MM.1S (cell line): ENCODE measurements at regions not wholly inside any gene's neighbourhood (a gene's known extent, or its start where the extent isn't known, plus 50 kb on each side); places are given as distances from the start of the nearest gene placed in this dataset.
A peak's percentile ranks its signal among the peaks of the same experiment; 100 is the strongest.

ENCODE experiments used
- DNase-seq: peaks from one replicate; pipeline ENCODE4 v3.0.0-alpha.2; 2015
- H2AFZ ChIP-seq: fragments of 300-600 bp; sonication (generic); 2 replicates; pipeline ENCODE4 v1.6.0; 2016; ENCODE audit warnings: antibody characterized with exemption, low read length
- H3F3A ChIP-seq: fragments of 300-600 bp; sonication (generic); 2 replicates; pipeline ENCODE4 v1.6.1; 2016; ENCODE audit warnings: mild to moderate bottlenecking, antibody characterized with exemption, low read length, moderate library complexity, mixed read lengths; ENCODE audit not compliant: insufficient read depth
- H3K27ac ChIP-seq: fragments of 300-600 bp; sonication (generic); 2 replicates; pipeline ENCODE4 v1.5.1; 2016; ENCODE audit warnings: mild to moderate bottlenecking, low read length
- H3K27me3 ChIP-seq: fragments of 300-600 bp; sonication (generic); replicated peaks from 2 replicates; pipeline ENCODE4 v1.6.0; 2016; ENCODE audit warnings: low read length; ENCODE audit not compliant: insufficient read depth
- H3K36me3 ChIP-seq: fragments of 300-600 bp; sonication (generic); replicated peaks from 2 replicates; pipeline ENCODE4 v1.6.1; 2016; ENCODE audit warnings: mild to moderate bottlenecking, low read length, mixed read lengths; ENCODE audit not compliant: insufficient read depth
- H3K4me1 ChIP-seq: fragments of 300-600 bp; sonication (generic); 2 replicates; pipeline ENCODE4 v1.6.1; 2016; ENCODE audit warnings: low read length, mixed read lengths
- H3K4me2 ChIP-seq: fragments of 300-600 bp; sonication (generic); 2 replicates; pipeline ENCODE4 v1.6.0; 2016; ENCODE audit warnings: low read depth, low read length
- H3K4me3 ChIP-seq: fragments of 300-600 bp; sonication (generic); 2 replicates; pipeline ENCODE4 v1.5.1; 2016; ENCODE audit warnings: low read length, mixed read lengths
- H3K79me2 ChIP-seq: fragments of 300-600 bp; sonication (generic); 2 replicates; pipeline ENCODE4 v1.6.1; 2016; ENCODE audit warnings: mixed run types, low read length, mixed read lengths
- H3K9ac ChIP-seq: fragments of 300-600 bp; sonication (generic); 2 replicates; pipeline ENCODE4 v1.6.1; 2016; ENCODE audit warnings: low read length, mixed read lengths
- H3K9me2 ChIP-seq: fragments of 300-600 bp; sonication (generic); replicated peaks from 2 replicates; pipeline ENCODE4 v1.6.1; 2016; ENCODE audit warnings: mild to moderate bottlenecking, low read length, mixed read lengths; ENCODE audit not compliant: insufficient read depth
- H3K9me3 ChIP-seq: fragments of 300-600 bp; sonication (generic); replicated peaks from 2 replicates; pipeline ENCODE4 v1.6.1; 2016; ENCODE audit warnings: mild to moderate bottlenecking, low read length, mixed read lengths; ENCODE audit not compliant: insufficient read depth
- H4K20me1 ChIP-seq: fragments of 300-600 bp; sonication (generic); 2 replicates; pipeline ENCODE4 v1.6.1; 2016; ENCODE audit warnings: mild to moderate bottlenecking, low read length, moderate library complexity, mixed read lengths; ENCODE audit not compliant: insufficient read depth
- EZH2 ChIP-seq: fragments of 300-600 bp; sonication (generic); optimal IDR thresholded peaks from 2 replicates; pipeline ENCODE3; 2017; ENCODE audit warnings: low read depth, mild to moderate bottlenecking, antibody characterized with exemption, low read length, mixed read lengths
- EZH2phosphoT487 ChIP-seq: fragments of 300-600 bp; sonication (generic); IDR thresholded peaks from 2 replicates; pipeline ENCODE4 v1.6.1; 2018; ENCODE audit warnings: antibody characterized with exemption, low read length
- TF ChIP-seq, protein P1 (sequence below): fragments of 300-600 bp; sonication (generic); IDR thresholded peaks from 2 replicates; pipeline ENCODE4 v1.5.1; 2016; ENCODE audit warnings: antibody characterized with exemption, low read length, mixed read lengths

DNA sequence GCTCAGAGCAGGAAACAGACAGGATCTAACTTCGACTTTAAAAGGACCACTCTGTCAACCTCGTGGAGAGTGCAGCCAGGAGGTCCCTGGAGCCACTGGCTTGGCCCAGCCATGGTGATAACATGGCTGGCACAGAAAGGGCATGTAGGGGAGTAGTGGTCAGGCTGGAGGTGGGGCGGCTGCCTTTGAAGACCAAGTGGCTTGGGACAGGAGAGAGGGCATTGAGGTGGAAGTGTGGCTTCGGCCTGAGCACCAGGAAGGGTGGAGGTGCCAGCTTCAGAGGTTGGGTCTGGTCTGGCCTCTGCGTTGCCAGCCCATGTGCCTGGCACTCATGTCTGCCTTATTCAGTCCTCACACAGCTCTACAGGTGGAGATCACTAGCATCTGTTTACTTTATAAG is 270.0 kb downstream of the NSG2 start:
- H3F3A ChIP-seq = no peaks in the 10 kb centered on the region
- no peak overlapping the region for H3K27ac ChIP-seq
- TF ChIP-seq EZH2phosphoT487 (no peak), EZH2 (no peak)
- TF ChIP-seq, protein P1, sequence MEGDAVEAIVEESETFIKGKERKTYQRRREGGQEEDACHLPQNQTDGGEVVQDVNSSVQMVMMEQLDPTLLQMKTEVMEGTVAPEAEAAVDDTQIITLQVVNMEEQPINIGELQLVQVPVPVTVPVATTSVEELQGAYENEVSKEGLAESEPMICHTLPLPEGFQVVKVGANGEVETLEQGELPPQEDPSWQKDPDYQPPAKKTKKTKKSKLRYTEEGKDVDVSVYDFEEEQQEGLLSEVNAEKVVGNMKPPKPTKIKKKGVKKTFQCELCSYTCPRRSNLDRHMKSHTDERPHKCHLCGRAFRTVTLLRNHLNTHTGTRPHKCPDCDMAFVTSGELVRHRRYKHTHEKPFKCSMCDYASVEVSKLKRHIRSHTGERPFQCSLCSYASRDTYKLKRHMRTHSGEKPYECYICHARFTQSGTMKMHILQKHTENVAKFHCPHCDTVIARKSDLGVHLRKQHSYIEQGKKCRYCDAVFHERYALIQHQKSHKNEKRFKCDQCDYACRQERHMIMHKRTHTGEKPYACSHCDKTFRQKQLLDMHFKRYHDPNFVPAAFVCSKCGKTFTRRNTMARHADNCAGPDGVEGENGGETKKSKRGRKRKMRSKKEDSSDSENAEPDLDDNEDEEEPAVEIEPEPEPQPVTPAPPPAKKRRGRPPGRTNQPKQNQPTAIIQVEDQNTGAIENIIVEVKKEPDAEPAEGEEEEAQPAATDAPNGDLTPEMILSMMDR = no peak
- H3K9me3 ChIP-seq = no peaks in the 10 kb centered on the region
- H3K4me1 ChIP-seq = no peaks in the 10 kb centered on the region; the same call in 1 of the 2 replicates
- H3K79me2 ChIP-seq = no peaks in the 10 kb centered on the region
- no peak for DNase-seq
- no peaks in the 10 kb centered on the region for H4K20me1 ChIP-seq
- H3K9me2 ChIP-seq = no peaks in the 10 kb centered on the region
- H3K9ac ChIP-seq = no peak overlapping the region
- no peaks in the 10 kb centered on the region for H3K27me3 ChIP-seq
- H3K4me2 ChIP-seq = no peak overlapping the region
- no peak overlapping the region for H3K4me3 ChIP-seq
- H2AFZ ChIP-seq = no peak overlapping the region
- no peaks in the 10 kb centered on the region for H3K36me3 ChIP-seq

DNA sequence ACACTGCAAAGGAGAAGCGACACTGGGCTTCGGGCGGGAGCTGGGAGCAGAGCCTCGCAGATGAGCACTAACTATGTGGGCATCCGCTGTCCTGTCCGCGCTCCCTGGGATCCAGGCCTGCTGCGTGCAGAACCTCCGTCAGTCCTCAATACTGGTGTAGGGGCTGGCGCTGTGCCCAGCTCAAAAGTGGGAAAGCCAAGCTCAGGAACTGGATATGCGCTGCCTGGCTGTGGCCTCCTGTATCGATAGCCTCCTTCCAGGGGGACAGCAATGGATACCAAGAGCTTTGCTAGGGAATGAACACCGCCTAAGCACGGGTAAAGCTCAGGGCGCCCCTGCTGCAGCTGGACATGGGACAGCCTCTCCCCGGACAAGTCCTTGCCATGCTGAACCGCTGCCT is 270.4 kb downstream of the NSG2 start:
- DNase-seq = no peak
- H3K9ac ChIP-seq = no peak overlapping the region
- H3K27me3 ChIP-seq = no peaks in the 10 kb centered on the region
- H3K4me2 ChIP-seq = no peak overlapping the region
- no peaks in the 10 kb centered on the region for H3K79me2 ChIP-seq
- H3F3A ChIP-seq = no peaks in the 10 kb centered on the region
- H2AFZ ChIP-seq = no peak overlapping the region
- no peaks in the 10 kb centered on the region for H4K20me1 ChIP-seq
- H3K9me2 ChIP-seq = no peaks in the 10 kb centered on the region
- no peaks in the 10 kb centered on the region for H3K36me3 ChIP-seq
- H3K4me1 ChIP-seq = no peaks in the 10 kb centered on the region; the same call in 1 of the 2 replicates
- H3K4me3 ChIP-seq = no peak overlapping the region
- no peak overlapping the region for H3K27ac ChIP-seq
- H3K9me3 ChIP-seq = no peaks in the 10 kb centered on the region
- no peak for TF ChIP-seq EZH2phosphoT487
- TF ChIP-seq, protein P1 = no peak
- no peak for TF ChIP-seq EZH2

DNA sequence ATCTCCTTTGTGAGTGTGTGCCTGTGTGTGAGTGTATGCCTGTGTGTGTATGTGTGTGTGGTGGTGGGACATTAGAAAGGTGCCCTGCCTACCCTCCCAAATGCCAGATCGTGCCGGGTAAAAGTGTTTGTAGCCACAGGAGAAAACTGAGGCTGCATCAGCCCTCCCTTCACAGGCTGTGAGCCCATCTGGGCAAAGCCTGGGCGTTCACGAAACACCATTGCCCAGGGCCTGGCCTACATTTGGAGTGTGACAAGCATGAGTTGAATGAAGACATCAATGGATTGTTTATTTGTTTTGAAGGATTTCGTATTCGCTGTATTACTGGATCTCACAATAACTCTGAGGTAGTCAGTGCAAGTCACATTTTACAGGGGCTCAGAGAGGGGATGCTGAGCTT is 270.8 kb downstream of the NSG2 start:
- Histone ChIP-seq H3K27me3 (no peaks in the 10 kb centered on the region), H3K4me2 (no peak overlapping the region), H3K9ac (no peak overlapping the region), H3F3A (no peaks in the 10 kb centered on the region), H2AFZ (no peak overlapping the region), H3K36me3 (no peaks in the 10 kb centered on the region), H4K20me1 (no peaks in the 10 kb centered on the region), H3K4me3 (no peak overlapping the region), H3K27ac (no peak overlapping the region), H3K79me2 (no peaks in the 10 kb centered on the region), H3K9me3 (no peaks in the 10 kb centered on the region), H3K4me1 (peaks cover under 1% of the 10 kb centered on the region; the same call in 1 of the 2 replicates), H3K9me2 (no peaks in the 10 kb centered on the region)
- no peak for TF ChIP-seq EZH2
- no peak for DNase-seq

DNA sequence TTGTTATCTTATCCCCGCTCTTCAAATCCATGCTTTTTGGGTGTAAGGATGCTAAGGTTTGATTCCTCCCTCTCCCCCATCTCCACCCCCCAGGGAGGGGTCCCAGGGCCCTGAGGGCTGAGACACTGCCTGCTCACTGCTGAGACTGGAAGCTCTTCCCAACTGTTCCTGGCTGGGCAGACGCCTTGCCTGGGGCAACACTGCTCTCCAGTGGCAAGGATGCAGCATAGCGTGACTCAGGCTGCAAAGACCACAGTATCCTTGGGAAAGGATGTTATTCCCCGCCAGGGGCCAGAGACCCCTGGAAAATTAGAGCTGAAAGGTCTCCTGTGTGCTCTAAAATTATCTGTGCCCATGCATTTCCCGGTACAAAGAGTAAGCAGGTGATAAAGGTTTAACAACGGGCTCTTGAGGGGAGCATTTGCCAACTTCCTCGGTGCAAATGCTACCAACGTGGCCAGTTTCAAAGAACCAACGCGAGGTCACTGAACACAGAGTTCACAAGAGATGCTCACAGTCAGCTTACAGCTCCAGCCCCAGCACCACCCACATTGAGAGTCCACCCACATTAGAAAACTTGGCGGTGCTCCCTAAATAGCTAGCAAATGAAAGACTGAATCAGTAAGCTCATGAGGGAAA is 271.9 kb downstream of the NSG2 start:
- H3K9ac ChIP-seq = no peak overlapping the region
- no peaks in the 10 kb centered on the region for H3F3A ChIP-seq
- H3K4me2 ChIP-seq = no peak overlapping the region
- DNase-seq = peak; percentile 44
- no peaks in the 10 kb centered on the region for H3K9me3 ChIP-seq
- no peak overlapping the region for H3K4me3 ChIP-seq
- H4K20me1 ChIP-seq = no peaks in the 10 kb centered on the region
- TF ChIP-seq, protein P1 = peak; percentile 97
- TF ChIP-seq EZH2 = no peak
- no peaks in the 10 kb centered on the region for H3K9me2 ChIP-seq
- H3K79me2 ChIP-seq = no peaks in the 10 kb centered on the region
- H2AFZ ChIP-seq = no peak overlapping the region
- H3K27me3 ChIP-seq = no peaks in the 10 kb centered on the region
- no peak overlapping the region for H3K27ac ChIP-seq
- H3K36me3 ChIP-seq = no peaks in the 10 kb centered on the region
- H3K4me1 ChIP-seq = peaks cover 10% of the 10 kb centered on the region; the same call in 1 of the 2 replicates
